Coronary artery (tissue), 2 donors: ENCODE measurements at regions not wholly inside any gene's neighbourhood (a gene's known extent, or its start where the extent isn't known, plus 50 kb on each side); places are given as distances from the start of the nearest gene placed in this dataset.

Source experiments
- DNase-seq: peaks from one replicate; pipeline ENCODE4 v3.0.0-alpha.2; 2017; ENCODE audit warnings: low spot score
- H3K27ac ChIP-seq, 2 donors: fragments of 200-600 bp; sonication (generic); one replicate each; pipeline ENCODE4 v1.5.1; 2016 to 2019
- H3K4me3 ChIP-seq: fragments of 200-600 bp; sonication (generic); 2 replicates; pipeline ENCODE4 v1.5.1; 2016; ENCODE audit warnings: mild to moderate bottlenecking, moderate library complexity
- TF ChIP-seq, protein P1 (sequence below): fragments of 200-600 bp; sonication (generic); IDR thresholded peaks from one replicate; pipeline ENCODE4 v1.5.1; 2019; ENCODE audit warnings: antibody characterized with exemption

DNA sequence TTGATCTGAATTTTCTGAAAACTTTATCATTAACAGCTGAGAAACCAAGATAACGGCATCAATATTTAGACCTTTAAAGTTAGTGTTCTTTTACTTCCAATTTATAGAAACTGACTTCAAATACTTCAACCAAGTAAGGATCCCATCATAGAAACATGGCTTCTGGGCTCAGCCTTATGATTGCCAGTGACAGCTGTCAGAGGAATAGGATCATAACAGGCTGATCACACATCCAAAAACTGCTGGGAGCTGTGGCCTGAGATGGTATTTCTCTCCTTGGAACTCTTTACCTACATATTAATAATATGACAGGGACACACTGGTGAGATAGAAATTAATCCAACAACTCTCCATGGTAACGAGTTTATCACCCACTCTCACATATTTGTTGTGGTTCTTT, 448.3 kb upstream of the NMUR2 start:
- TF ChIP-seq, protein P1, sequence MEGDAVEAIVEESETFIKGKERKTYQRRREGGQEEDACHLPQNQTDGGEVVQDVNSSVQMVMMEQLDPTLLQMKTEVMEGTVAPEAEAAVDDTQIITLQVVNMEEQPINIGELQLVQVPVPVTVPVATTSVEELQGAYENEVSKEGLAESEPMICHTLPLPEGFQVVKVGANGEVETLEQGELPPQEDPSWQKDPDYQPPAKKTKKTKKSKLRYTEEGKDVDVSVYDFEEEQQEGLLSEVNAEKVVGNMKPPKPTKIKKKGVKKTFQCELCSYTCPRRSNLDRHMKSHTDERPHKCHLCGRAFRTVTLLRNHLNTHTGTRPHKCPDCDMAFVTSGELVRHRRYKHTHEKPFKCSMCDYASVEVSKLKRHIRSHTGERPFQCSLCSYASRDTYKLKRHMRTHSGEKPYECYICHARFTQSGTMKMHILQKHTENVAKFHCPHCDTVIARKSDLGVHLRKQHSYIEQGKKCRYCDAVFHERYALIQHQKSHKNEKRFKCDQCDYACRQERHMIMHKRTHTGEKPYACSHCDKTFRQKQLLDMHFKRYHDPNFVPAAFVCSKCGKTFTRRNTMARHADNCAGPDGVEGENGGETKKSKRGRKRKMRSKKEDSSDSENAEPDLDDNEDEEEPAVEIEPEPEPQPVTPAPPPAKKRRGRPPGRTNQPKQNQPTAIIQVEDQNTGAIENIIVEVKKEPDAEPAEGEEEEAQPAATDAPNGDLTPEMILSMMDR = no peak
- H3K27ac ChIP-seq = no peak overlapping the region
- DNase-seq = no peak
- no peak overlapping the region for H3K4me3 ChIP-seq

DNA sequence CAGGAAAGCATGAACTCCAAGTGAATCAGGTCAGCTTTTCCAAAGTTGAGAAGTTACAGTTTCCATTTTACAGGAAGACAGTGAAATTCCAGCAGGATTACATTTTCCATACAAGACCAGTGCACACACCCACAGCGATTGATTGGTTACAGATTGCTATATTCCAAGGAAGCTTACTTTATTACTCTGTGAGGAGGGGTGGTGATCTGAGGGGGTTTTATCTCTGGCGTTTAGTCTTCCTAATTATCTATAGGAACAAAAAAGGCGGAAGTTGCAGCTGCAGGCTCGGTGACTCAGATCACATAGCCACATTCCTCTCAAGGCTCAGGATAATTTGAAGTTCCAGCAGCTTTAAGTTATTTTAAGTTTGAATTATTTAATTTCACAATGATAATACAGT, 450.4 kb upstream of the NMUR2 start:
- H3K4me3 ChIP-seq = no peak overlapping the region
- DNase-seq = no peak
- no peak overlapping the region for H3K27ac ChIP-seq
- TF ChIP-seq, protein P1 = no peak

DNA sequence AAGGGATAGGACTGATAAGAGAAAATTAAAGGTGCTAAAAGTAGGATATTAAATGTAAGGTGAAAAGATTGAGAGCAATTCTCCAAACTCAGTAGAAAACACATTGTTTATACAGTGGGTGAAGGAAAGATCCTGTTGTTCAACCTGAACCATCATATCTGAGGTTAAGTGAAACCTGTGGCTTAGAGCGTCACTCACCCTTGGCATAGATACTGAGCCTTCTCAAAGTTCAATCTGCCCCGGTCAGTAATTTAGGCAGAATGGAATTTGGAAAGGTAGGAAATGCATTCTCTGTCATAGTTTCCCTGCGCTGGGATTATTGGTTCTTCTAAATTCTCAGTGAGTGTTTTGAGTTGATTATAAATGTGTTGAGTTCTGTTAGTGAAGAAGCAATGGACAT, 456.2 kb upstream of the NMUR2 start:
- TF ChIP-seq, protein P1 = no peak
- no peak for DNase-seq
- Histone ChIP-seq H3K27ac (no peak overlapping the region), H3K4me3 (no peak overlapping the region)

DNA sequence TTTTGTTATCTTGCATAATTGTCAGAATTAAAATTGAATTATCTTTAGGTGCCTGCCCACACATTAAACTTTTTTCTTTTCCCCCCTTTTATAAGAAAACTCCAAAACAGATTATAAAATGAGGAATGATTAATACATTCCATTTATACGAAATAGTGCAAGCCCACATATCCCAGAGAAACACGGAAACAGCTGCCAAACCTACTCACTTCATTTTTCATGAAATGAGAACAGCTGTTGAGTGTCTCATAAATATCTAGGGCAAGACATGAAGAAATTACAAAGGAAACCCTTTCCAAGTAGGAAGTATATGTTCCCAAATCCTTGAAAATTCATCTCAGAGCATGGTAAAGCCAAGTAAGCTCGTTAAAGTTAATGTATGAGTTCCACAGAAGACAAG, 459.4 kb upstream of the NMUR2 start:
- H3K27ac ChIP-seq = no peak overlapping the region
- H3K4me3 ChIP-seq = no peak overlapping the region
- no peak for DNase-seq
- TF ChIP-seq, protein P1 = no peak

DNA sequence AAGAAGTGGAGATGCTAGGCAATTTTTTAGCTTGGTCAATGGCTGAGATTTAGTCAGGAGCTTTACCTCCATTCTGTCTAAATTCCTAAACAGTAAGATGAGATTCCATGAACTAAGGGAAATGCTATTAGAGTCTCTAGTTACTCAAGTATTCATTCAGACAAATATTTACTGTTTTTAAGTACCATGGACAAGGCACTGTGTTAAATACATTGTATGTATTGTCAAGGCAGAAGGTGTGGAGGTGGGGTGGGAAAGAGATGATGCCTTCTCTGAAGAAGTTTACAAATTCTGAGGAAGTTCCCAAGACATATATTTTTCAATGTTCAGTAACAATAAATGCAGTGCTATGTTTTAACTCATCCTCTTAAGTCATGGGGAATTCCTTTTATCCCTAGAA, 459.9 kb upstream of the NMUR2 start:
- Histone ChIP-seq H3K27ac (no peak overlapping the region), H3K4me3 (no peak overlapping the region)
- TF ChIP-seq, protein P1 = no peak
- no peak for DNase-seq

DNA sequence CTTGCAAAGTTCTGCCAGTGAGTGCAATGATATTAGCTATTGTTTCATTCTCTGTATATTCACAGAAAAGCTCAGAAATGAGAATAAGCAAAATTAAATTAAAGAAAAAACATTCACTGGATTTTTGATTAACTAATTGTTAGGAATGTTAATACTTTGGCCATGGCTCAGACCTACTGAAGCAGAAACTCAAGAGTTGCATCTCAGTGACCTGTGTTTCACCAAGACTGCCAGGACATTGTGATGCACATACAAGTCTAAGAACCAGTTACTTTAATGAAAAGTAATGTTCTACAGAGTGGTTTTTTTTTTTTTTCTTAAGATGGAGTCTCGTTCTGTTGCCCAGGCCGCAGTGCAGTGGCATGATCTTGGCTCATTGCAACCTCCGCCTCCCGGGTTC, 464.9 kb upstream of the NMUR2 start:
- no peak overlapping the region for H3K27ac ChIP-seq
- DNase-seq = no peak
- TF ChIP-seq, protein P1 = no peak
- H3K4me3 ChIP-seq = no peak overlapping the region

DNA sequence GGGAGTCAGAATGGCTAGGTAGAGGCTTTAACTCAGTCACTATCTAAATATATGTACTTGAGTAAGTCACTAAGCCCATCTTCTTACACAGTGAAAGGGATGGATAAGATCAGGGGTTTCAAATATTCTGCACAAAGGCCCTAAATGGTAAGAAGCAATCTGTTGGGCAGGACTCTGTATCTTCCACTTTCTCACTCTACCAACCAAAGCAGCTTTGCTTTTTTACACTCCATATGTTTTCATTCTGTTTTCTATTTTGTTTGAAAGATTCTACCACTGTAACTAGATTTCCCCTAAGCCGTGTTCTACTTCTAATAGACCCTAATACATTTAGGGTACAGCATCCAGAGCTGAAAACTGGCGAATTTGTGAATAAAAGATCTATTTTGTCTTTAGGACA, 477.5 kb upstream of the NMUR2 start:
- no peak for DNase-seq
- Histone ChIP-seq H3K4me3 (no peak overlapping the region), H3K27ac (no peak overlapping the region)
- TF ChIP-seq, protein P1 = no peak
